EH (cell line): ENCODE measurements at regions not wholly inside any gene's neighbourhood (a gene's known extent, or its start where the extent isn't known, plus 50 kb on each side); places are given as distances from the start of the nearest gene placed in this dataset.

Experiments used
- DNase-seq: peaks from one replicate; pipeline ENCODE4 v3.0.0-alpha.2; 2015; ENCODE audit warnings: low read depth

GRCh38 chr5:155416765-155417164, 403.2 kb downstream of the KIF4B start:
- DNase-seq = no peak

- peak; percentile 4 for DNase-seq
Measured at GRCh38 chr5:155418960-155419579, 405.5 kb downstream of the KIF4B start.

GRCh38 chr5:155430192-155430591, 416.6 kb downstream of the KIF4B start:
- DNase-seq = no peak

GRCh38 chr5:155434267-155434666, 420.7 kb downstream of the KIF4B start:
- DNase-seq = no peak

GRCh38 chr5:155434681-155435080, 421.1 kb downstream of the KIF4B start:
- no peak for DNase-seq

GRCh38 chr5:155441849-155442248, 428.3 kb downstream of the KIF4B start:
- no peak for DNase-seq

- DNase-seq = no peak
Measured at GRCh38 chr5:155451106-155451505, 437.6 kb downstream of the KIF4B start.

GRCh38 chr5:155455791-155456514, 442.4 kb downstream of the KIF4B start:
- DNase-seq = no peak

- DNase-seq = no peak
Measured at GRCh38 chr5:155459889-155460500, 446.4 kb downstream of the KIF4B start.

- DNase-seq = no peak
Measured at GRCh38 chr5:155460501-155460931, 447.0 kb downstream of the KIF4B start.

- DNase-seq = no peak
Measured at GRCh38 chr5:155461304-155461703, 447.7 kb downstream of the KIF4B start.

GRCh38 chr5:155466851-155467250, 453.3 kb downstream of the KIF4B start:
- no peak for DNase-seq

GRCh38 chr5:155471027-155471426, 457.5 kb downstream of the KIF4B start:
- no peak for DNase-seq

GRCh38 chr5:155472780-155473179, 459.2 kb downstream of the KIF4B start:
- DNase-seq = no peak

GRCh38 chr5:155475318-155475717, 461.8 kb downstream of the KIF4B start:
- DNase-seq = no peak

- DNase-seq = no peak
Measured at GRCh38 chr5:155480731-155481131, 467.2 kb downstream of the KIF4B start.

GRCh38 chr5:155481182-155481581, 467.6 kb downstream of the KIF4B start:
- no peak for DNase-seq

GRCh38 chr5:155482428-155482827, 468.9 kb downstream of the KIF4B start:
- no peak for DNase-seq

GRCh38 chr5:155485386-155485785, 471.8 kb downstream of the KIF4B start:
- no peak for DNase-seq

GRCh38 chr5:155489949-155490348, 476.4 kb downstream of the KIF4B start:
- DNase-seq = no peak

- no peak for DNase-seq
Measured at GRCh38 chr5:155492191-155492590, 478.6 kb downstream of the KIF4B start.

GRCh38 chr5:155504606-155505005, 491.1 kb downstream of the KIF4B start:
- DNase-seq = no peak

- no peak for DNase-seq
Measured at GRCh38 chr5:155507363-155507762, 493.8 kb downstream of the KIF4B start.
